ENCODE measurements at regions not wholly inside any gene's neighbourhood (a gene's known extent, or its start where the extent isn't known, plus 50 kb on each side); places are given as distances from the start of the nearest gene placed in this dataset.
"Not testable (repeated sequence)": the region's sequence is repeated elsewhere in the genome, so short reads cannot be mapped to it uniquely, and the experiment has no call there.

DNA sequence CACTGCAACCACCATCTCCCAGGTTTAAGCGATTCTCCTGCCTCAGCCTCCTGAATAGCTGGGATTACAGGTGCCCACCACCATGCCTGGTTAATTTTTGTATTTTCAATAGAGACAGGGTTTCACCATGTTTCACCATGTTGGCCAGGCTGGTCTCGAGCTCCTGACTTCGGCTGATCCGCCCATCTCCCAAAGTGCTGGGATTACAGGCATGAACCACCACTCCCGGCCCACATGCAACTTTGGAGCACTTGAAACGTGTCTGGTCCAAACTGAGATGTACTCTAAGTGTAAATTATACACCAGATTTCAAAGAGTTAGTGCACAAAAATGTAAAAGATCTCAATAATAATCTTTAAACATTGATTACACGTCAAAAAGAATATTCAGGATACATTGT is 154.1 kb downstream of the RGS9 start:
- H3K36me3 ChIP-seq (ENCODE audit: control insufficient read depth, insufficient read depth, low read length); H3K9me3 ChIP-seq (ENCODE audit: control insufficient read depth, insufficient read depth, low read depth, low read length); H3K9ac ChIP-seq (ENCODE audit: low read length); H3K27ac ChIP-seq (ENCODE audit: low read depth, low read length); H3K27me3 ChIP-seq (ENCODE audit: control insufficient read depth, insufficient read depth, low read length); H3K4me3 ChIP-seq (ENCODE audit: low read depth, low read length): not testable (repeated sequence)
- peaks cover 20% of the 10 kb centered on the region for H3K4me1 ChIP-seq (ENCODE audit: control insufficient read depth, insufficient read depth, low read length)

GRCh38 chr17:65290616-65291015 is 153.4 kb downstream of the RGS9 start:
- H3K4me3 ChIP-seq (ENCODE audit: low read depth, low read length), result no peak overlapping the region
- H3K9me3 ChIP-seq (ENCODE audit: control insufficient read depth, insufficient read depth, low read depth, low read length), result peaks cover 6% of the 10 kb centered on the region; the same call in 1 of the 2 replicates
- H3K9ac ChIP-seq (ENCODE audit: low read length), result no peak overlapping the region
- no peak overlapping the region for H3K27ac ChIP-seq (ENCODE audit: low read depth, low read length)
- no peaks in the 10 kb centered on the region for H3K27me3 ChIP-seq (ENCODE audit: control insufficient read depth, insufficient read depth, low read length)
- H3K4me1 ChIP-seq (ENCODE audit: control insufficient read depth, insufficient read depth, low read length), result peaks cover 20% of the 10 kb centered on the region
- H3K36me3 ChIP-seq (ENCODE audit: control insufficient read depth, insufficient read depth, low read length), result no peaks in the 10 kb centered on the region

DNA sequence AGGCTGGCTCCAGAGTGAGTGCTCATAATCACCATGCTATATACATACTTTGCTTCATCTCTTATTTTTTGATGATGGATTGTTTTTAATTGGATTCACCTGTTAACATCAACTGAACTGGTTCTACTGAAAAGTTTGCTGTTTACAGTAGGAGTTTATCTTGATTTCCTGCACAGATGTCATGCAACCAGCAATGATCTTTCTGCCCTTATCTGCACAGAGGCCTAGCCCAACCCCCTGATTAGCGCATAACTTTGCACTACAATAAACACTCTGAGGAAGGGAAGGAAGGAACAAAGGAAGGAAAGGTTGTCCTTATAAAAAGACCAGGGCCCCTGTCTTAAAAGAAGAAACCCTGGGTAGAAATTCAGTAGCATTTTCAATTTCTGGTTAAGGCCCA is 152.9 kb downstream of the RGS9 start:
- H3K9me3 ChIP-seq (ENCODE audit: control insufficient read depth, insufficient read depth, low read depth, low read length), result peaks cover 6% of the 10 kb centered on the region; the same call in 1 of the 2 replicates
- peaks cover 20% of the 10 kb centered on the region for H3K4me1 ChIP-seq (ENCODE audit: control insufficient read depth, insufficient read depth, low read length)
- no peak overlapping the region for H3K27ac ChIP-seq (ENCODE audit: low read depth, low read length)
- H3K27me3 ChIP-seq (ENCODE audit: control insufficient read depth, insufficient read depth, low read length), result no peaks in the 10 kb centered on the region
- H3K9ac ChIP-seq (ENCODE audit: low read length), result no peak overlapping the region
- H3K36me3 ChIP-seq (ENCODE audit: control insufficient read depth, insufficient read depth, low read length), result no peaks in the 10 kb centered on the region
- no peak overlapping the region for H3K4me3 ChIP-seq (ENCODE audit: low read depth, low read length)

DNA sequence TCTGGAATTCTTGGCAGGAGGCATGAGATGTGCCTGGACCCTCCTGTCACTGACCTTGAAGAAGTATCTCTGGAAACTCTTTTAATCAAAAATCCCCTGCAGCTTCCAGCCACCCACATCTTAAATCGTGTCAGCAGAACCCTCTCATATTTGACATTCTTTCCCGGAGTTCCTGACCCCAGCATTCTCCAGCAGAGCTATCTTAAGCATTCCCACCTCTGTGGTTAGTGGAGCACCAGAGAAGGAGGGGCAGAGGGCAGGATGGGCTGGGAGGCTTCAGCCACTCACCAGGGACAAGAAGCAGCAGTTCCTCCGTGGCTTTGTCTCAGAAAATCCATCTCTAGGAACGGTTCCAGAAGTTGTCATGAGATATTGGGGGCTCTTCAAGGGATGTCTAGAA is 149.9 kb downstream of the RGS9 start:
- H3K9ac ChIP-seq (ENCODE audit: low read length), result no peak overlapping the region
- no peaks in the 10 kb centered on the region for H3K36me3 ChIP-seq (ENCODE audit: control insufficient read depth, insufficient read depth, low read length)
- peaks cover 12% of the 10 kb centered on the region for H3K4me1 ChIP-seq (ENCODE audit: control insufficient read depth, insufficient read depth, low read length)
- no peaks in the 10 kb centered on the region for H3K27me3 ChIP-seq (ENCODE audit: control insufficient read depth, insufficient read depth, low read length)
- H3K9me3 ChIP-seq (ENCODE audit: control insufficient read depth, insufficient read depth, low read depth, low read length), result peaks cover 3% of the 10 kb centered on the region; the same call in 1 of the 2 replicates
- no peak overlapping the region for H3K27ac ChIP-seq (ENCODE audit: low read depth, low read length)
- no peak overlapping the region for H3K4me3 ChIP-seq (ENCODE audit: low read depth, low read length)

DNA sequence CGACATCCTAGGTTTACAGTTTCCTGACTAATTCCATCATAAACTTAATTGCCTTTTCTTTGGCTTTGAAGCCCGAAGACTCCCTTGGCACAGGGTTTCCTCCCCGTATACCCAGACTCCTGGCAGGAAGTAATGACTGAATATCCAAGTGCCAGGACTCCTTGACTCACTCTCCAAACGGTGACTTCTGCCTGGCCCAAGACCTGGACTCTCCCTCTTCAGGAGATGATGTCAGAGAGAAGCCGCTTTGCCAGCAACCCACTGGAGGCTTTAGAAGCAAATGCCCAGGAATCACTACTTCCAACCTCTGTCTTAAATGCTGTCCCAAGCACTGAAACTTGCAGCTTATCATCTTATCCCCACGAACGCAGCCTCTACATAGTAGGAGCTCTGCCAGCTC is 146.5 kb downstream of the RGS9 start:
- Histone ChIP-seq H3K27ac (ENCODE audit: low read depth, low read length) (no peak overlapping the region), H3K36me3 (ENCODE audit: control insufficient read depth, insufficient read depth, low read length) (no peaks in the 10 kb centered on the region), H3K9ac (ENCODE audit: low read length) (no peak overlapping the region), H3K27me3 (ENCODE audit: control insufficient read depth, insufficient read depth, low read length) (no peaks in the 10 kb centered on the region), H3K4me1 (ENCODE audit: control insufficient read depth, insufficient read depth, low read length) (peaks cover under 1% of the 10 kb centered on the region; the same call in 1 of the 2 replicates), H3K9me3 (ENCODE audit: control insufficient read depth, insufficient read depth, low read depth, low read length) (peaks cover 3% of the 10 kb centered on the region; the same call in 1 of the 2 replicates), H3K4me3 (ENCODE audit: low read depth, low read length) (no peak overlapping the region)

DNA sequence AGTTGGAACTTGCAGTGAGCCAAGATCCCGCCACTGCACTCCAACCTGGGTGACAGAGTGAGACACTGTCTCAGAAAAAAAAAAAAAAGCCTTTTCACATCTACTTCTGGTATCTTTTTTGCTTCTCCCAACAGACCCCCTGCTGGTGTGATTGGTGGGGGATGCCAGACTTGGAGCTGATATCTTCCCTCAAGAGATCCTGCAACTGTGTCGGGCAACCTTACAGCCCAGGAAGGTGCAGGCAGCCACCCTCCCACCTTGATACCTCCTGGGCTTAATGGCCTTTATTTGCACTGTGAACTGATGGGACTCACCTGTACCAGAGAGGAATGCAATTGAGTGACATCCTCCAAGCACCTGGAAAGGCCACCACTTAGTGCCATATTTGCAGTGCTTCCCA is 142.3 kb downstream of the RGS9 start:
- H3K27ac ChIP-seq (ENCODE audit: low read depth, low read length), result no peak overlapping the region
- no peaks in the 10 kb centered on the region for H3K9me3 ChIP-seq (ENCODE audit: control insufficient read depth, insufficient read depth, low read depth, low read length)
- no peaks in the 10 kb centered on the region for H3K27me3 ChIP-seq (ENCODE audit: control insufficient read depth, insufficient read depth, low read length)
- H3K36me3 ChIP-seq (ENCODE audit: control insufficient read depth, insufficient read depth, low read length), result no peaks in the 10 kb centered on the region
- no peak overlapping the region for H3K4me3 ChIP-seq (ENCODE audit: low read depth, low read length)
- peaks cover 13% of the 10 kb centered on the region; the same call in 1 of the 2 replicates for H3K4me1 ChIP-seq (ENCODE audit: control insufficient read depth, insufficient read depth, low read length)
- no peak overlapping the region for H3K9ac ChIP-seq (ENCODE audit: low read length)

DNA sequence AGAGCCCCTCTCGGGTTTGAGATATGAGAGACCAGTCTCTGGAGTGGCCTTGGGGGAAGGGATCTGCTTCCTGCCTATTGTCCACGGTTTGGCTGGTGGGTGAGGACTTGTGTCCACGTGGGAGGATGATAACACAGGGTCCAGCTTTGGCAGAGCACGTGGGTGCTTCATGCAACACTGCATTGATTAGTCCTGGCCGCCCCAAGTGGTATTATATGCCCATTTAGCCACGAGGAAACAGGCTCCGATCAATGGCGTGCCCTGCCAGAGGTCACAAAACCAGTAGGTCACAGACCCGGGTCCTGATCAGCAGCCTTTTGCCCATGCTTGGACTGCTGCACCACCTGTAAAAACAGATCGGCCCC is 141.6 kb downstream of the RGS9 start:
- H3K27me3 ChIP-seq (ENCODE audit: control insufficient read depth, insufficient read depth, low read length), result no peaks in the 10 kb centered on the region
- no peak overlapping the region for H3K4me3 ChIP-seq (ENCODE audit: low read depth, low read length)
- H3K36me3 ChIP-seq (ENCODE audit: control insufficient read depth, insufficient read depth, low read length), result no peaks in the 10 kb centered on the region

DNA sequence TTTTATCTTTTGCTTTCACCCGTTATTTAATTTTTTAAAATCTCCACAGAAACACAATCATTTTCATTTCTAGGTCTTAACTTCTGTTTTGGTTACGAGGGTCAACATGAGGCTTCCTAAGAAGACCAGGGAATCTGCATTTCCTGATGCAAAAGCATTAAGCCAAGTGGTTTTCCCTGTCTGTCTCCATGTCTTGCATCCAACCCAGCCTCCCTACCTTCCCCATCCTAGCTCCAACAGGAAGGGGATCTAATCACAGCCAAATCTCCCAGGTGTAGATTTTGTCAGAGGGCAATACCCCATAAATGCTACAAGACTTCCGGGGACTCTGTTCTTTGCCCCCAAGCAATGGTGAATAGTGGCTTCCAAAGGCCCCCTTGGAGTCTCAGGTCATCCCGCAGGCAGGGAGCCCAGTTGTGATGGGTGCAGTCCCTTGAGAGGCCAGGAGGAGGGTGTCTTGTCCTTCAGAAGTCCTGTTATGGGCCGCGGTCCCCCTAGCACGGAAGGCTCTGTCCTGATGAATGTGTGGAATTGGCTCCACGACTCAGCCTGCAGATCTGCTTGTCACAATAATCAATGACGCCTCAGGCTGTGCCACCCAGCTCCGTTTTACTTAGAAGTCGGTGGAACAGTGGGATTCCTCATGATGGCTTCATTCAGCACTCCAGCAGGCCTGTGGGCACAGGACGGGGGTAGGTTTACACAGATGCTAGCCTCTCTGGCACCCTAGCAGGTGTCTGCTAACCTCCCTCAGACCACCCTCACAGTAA is 141.1 kb downstream of the RGS9 start:
- H3K27me3 ChIP-seq (ENCODE audit: control insufficient read depth, insufficient read depth, low read length), result no peaks in the 10 kb centered on the region
- H3K9me3 ChIP-seq (ENCODE audit: control insufficient read depth, insufficient read depth, low read depth, low read length), result no peaks in the 10 kb centered on the region
- peaks cover 13% of the 10 kb centered on the region; the same call in 1 of the 2 replicates for H3K4me1 ChIP-seq (ENCODE audit: control insufficient read depth, insufficient read depth, low read length)
- H3K4me3 ChIP-seq (ENCODE audit: low read depth, low read length), result no peak overlapping the region
- H3K9ac ChIP-seq (ENCODE audit: low read length), result no peak overlapping the region
- H3K36me3 ChIP-seq (ENCODE audit: control insufficient read depth, insufficient read depth, low read length), result no peaks in the 10 kb centered on the region
- H3K27ac ChIP-seq (ENCODE audit: low read depth, low read length), result no peak overlapping the region

More for the DNA sequence above, 141.6 kb downstream of the RGS9 start:
- Histone ChIP-seq H3K4me1 (ENCODE audit: control insufficient read depth, insufficient read depth, low read length) (peaks cover 13% of the 10 kb centered on the region; the same call in 1 of the 2 replicates), H3K9me3 (ENCODE audit: control insufficient read depth, insufficient read depth, low read depth, low read length) (no peaks in the 10 kb centered on the region), H3K9ac (ENCODE audit: low read length) (no peak overlapping the region), H3K27ac (ENCODE audit: low read depth, low read length) (no peak overlapping the region)

DNA sequence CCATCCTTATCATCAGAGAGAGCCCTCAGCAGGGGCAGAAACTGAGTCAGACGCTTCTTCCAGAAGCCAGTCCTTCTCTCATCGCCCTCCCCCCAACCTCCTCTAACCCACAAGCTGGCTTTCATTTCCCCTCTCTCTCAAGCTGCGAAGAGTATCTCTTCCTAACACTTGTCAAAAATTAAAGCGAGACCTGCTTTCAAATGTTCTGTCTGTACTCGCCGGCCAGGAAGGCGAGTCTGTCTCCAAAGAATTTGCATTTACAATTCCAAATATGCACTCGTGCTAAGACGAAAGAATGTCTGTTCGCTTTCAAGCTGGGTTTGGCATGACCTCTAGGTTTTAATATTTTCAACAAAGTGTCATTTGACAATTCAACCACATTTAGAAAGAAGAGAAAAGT is 140.4 kb downstream of the RGS9 start:
- H3K4me3 ChIP-seq (ENCODE audit: low read depth, low read length), result no peak overlapping the region
- no peak overlapping the region for H3K9ac ChIP-seq (ENCODE audit: low read length)
- no peak overlapping the region for H3K27ac ChIP-seq (ENCODE audit: low read depth, low read length)
- H3K4me1 ChIP-seq (ENCODE audit: control insufficient read depth, insufficient read depth, low read length), result peaks cover 13% of the 10 kb centered on the region; the same call in 1 of the 2 replicates
- no peaks in the 10 kb centered on the region for H3K9me3 ChIP-seq (ENCODE audit: control insufficient read depth, insufficient read depth, low read depth, low read length)
- H3K36me3 ChIP-seq (ENCODE audit: control insufficient read depth, insufficient read depth, low read length), result no peaks in the 10 kb centered on the region
- no peaks in the 10 kb centered on the region for H3K27me3 ChIP-seq (ENCODE audit: control insufficient read depth, insufficient read depth, low read length)
